ENCODE measurements at regions not wholly inside any gene's neighbourhood (a gene's known extent, or its start where the extent isn't known, plus 50 kb on each side); places are given as distances from the start of the nearest gene placed in this dataset.

DNA sequence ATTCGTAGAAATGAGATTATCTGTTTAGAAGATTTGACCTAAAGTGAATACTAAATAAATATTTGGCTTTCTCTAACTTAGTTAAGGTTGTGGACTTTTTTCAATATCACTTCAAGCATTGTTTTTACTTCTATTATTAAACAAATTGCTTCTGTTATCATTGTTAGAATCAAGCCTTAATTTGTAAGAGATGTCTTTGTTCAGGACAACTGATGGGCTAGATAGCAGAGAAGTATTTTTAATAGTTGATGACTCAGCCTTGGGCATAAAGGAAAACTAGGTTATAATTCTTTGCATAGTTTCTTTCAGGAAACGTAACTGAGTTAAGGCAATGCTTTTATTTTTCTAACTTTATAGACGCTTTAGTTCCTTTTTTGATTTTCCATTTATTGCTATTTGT, 128.8 kb upstream of the SMIM30 start:
- TF ChIP-seq, protein P1, sequence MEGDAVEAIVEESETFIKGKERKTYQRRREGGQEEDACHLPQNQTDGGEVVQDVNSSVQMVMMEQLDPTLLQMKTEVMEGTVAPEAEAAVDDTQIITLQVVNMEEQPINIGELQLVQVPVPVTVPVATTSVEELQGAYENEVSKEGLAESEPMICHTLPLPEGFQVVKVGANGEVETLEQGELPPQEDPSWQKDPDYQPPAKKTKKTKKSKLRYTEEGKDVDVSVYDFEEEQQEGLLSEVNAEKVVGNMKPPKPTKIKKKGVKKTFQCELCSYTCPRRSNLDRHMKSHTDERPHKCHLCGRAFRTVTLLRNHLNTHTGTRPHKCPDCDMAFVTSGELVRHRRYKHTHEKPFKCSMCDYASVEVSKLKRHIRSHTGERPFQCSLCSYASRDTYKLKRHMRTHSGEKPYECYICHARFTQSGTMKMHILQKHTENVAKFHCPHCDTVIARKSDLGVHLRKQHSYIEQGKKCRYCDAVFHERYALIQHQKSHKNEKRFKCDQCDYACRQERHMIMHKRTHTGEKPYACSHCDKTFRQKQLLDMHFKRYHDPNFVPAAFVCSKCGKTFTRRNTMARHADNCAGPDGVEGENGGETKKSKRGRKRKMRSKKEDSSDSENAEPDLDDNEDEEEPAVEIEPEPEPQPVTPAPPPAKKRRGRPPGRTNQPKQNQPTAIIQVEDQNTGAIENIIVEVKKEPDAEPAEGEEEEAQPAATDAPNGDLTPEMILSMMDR (IDR thresholded peaks at IDR 0.05): no peak
- no peak for TF ChIP-seq POLR2A (IDR thresholded peaks at IDR 0.05)

Measured in breast epithelium (tissue), 3 donors.